ENCODE measurements at regions not wholly inside any gene's neighbourhood (a gene's known extent, or its start where the extent isn't known, plus 50 kb on each side); places are given as distances from the start of the nearest gene placed in this dataset.

DNA sequence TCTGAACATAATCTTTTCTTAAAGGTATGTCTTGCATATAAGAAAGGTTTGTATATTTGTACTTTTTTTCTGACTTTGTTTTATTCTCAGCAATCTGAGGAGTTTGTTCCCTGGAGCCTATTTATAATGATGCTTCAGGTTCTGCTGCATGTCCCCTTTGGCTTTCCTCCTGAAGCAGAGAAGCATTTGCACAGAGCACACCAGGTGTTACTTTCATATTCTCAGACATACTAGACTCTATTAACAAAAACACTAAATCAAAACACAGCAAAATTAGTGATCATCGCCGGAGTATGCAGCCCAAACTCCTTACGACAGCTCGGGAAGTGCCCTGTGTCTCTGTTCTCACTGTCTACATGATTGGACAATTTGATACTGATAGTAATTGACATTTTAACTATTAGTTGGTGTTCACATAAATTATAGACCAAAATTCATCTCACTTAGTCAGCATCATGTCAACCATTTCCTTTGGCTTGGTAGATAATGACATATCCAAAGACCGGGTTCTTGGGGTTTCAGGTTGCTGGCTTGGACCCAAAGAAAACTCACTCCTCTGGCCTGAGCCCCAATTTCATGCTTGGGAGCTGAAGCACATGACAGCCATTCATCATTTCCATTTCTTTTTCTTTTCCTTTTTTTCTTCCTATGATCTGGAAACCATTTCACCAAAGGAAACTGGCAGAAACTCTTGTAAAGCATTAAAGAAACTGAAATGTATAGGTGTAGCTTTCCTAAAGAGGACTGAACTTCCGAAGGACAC is 400.1 kb upstream of the NRP1 start:
- DNase-seq (ENCODE audit: low read depth) = no peak
- TF ChIP-seq, protein P1, sequence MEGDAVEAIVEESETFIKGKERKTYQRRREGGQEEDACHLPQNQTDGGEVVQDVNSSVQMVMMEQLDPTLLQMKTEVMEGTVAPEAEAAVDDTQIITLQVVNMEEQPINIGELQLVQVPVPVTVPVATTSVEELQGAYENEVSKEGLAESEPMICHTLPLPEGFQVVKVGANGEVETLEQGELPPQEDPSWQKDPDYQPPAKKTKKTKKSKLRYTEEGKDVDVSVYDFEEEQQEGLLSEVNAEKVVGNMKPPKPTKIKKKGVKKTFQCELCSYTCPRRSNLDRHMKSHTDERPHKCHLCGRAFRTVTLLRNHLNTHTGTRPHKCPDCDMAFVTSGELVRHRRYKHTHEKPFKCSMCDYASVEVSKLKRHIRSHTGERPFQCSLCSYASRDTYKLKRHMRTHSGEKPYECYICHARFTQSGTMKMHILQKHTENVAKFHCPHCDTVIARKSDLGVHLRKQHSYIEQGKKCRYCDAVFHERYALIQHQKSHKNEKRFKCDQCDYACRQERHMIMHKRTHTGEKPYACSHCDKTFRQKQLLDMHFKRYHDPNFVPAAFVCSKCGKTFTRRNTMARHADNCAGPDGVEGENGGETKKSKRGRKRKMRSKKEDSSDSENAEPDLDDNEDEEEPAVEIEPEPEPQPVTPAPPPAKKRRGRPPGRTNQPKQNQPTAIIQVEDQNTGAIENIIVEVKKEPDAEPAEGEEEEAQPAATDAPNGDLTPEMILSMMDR (IDR thresholded peaks at IDR 0.05; ENCODE audit: low read depth, low read length, missing control alignments) = no peak
- no peak overlapping the region for H3K4me3 ChIP-seq (ENCODE audit: low read depth, low read length)

DNA sequence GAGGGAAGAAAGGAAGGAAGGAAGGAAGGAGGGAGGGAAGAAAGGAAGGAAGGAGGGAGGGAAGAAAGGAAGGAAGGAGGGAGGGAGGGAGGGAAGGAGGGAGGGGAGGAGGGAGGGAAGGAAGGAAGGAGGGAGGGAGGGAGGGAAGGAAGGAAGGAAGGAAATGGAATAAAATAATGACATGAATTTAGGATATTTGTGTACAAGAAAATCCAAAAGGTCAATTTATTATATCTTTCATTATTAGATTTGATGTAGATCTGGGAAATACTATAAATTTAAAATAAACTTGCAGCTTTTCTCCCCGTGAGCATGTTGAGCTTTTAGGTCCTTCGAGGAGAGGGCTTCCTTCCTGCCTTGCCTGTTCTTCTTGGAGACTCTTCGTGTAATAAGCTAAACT is 398.6 kb upstream of the NRP1 start:
- H3K4me3 ChIP-seq (ENCODE audit: low read depth, low read length) = no peak overlapping the region
- DNase-seq (ENCODE audit: low read depth) = no peak
- TF ChIP-seq, protein P1 (IDR thresholded peaks at IDR 0.05; ENCODE audit: low read depth, low read length, missing control alignments) = no peak

DNA sequence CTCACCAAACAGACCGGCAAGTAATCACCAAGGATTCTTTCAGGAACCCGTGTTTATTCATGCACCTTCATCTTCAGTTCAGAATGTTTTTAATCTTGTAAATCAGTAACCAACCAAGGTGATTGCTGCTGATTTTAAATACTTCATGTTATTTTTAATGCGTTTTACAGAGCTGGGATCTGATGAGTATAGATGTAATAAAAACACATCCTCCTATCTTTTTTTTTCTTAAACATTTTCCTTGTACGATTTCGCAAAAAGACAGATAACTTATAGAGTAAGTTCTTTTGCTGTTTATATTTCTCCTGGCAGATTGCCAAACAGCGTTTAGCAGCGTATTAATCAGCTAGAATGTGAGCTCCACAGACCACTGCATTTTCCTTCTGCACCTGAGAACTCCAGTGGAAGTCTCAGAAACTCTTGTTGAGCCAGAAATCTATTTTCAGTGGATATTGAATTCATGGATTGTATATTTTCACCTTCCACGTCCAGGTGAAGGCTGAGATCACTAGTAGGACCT is 397.8 kb upstream of the NRP1 start:
- no peak overlapping the region for H3K4me3 ChIP-seq (ENCODE audit: low read depth, low read length)
- no peak for DNase-seq (ENCODE audit: low read depth)
- TF ChIP-seq, protein P1 (IDR thresholded peaks at IDR 0.05; ENCODE audit: low read depth, low read length, missing control alignments) = no peak

DNA sequence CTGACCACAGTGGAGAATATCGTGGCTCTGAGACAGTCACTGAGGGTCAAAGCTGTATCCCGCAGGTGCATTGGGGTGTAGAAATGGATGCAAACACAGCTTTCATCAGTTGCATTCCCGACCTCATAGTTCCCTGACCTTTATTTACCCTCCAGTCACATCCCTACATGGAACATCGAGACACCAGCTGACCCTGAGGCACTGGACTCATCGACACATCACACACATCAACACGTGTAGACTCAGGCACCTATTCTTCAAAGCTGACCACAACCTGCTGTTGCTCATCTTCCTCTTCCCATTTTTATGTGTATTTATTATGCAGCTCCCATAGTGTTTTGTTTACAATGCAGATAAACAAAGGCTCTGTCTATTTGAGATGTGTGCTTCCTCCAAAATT is 396.9 kb upstream of the NRP1 start:
- TF ChIP-seq, protein P1 (IDR thresholded peaks at IDR 0.05; ENCODE audit: low read depth, low read length, missing control alignments) = no peak
- no peak for DNase-seq (ENCODE audit: low read depth)
- H3K4me3 ChIP-seq (ENCODE audit: low read depth, low read length) = no peak overlapping the region

DNA sequence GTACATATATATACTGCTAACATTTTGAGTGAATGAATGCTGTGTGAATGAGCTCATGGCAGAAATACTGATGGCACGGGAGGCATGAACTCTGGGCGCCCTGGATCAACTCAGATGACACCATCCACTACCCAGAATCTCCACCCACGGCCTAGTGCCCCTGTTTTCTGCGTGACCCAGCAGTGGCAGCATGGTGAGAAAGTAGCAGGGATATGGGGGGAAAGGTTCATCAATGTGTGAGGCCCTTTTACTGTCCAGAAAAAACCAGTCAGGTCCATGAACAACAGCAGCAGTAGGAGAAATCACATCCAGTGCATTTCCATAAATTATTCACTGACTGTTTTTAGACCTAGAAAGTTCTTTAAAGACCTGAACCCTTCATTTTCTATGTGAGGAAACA is 391.0 kb upstream of the NRP1 start:
- no peak overlapping the region for H3K4me3 ChIP-seq (ENCODE audit: low read depth, low read length)
- TF ChIP-seq, protein P1 (IDR thresholded peaks at IDR 0.05; ENCODE audit: low read depth, low read length, missing control alignments) = no peak
- DNase-seq (ENCODE audit: low read depth) = no peak

DNA sequence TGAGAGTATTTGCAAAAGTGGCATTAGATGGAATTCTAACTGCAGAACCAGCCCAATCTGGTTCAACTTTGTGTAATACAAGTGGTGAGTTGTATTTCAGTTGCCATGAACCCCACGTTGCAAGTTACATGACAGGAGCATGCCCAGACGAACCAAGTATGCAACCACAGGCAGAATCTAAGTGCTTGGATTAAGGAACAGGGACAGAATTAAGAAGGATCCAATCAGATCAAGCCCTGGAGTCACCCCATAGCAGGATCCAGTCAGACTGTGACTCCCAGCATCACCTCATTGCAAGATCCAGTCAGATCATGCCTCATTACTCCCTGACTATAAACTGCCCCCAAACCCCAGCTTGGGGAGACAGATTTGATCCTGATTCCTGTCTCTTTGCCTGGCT is 388.7 kb upstream of the NRP1 start:
- TF ChIP-seq, protein P1 (IDR thresholded peaks at IDR 0.05; ENCODE audit: low read depth, low read length, missing control alignments) = no peak
- no peak overlapping the region for H3K4me3 ChIP-seq (ENCODE audit: low read depth, low read length)
- DNase-seq (ENCODE audit: low read depth) = no peak

DNA sequence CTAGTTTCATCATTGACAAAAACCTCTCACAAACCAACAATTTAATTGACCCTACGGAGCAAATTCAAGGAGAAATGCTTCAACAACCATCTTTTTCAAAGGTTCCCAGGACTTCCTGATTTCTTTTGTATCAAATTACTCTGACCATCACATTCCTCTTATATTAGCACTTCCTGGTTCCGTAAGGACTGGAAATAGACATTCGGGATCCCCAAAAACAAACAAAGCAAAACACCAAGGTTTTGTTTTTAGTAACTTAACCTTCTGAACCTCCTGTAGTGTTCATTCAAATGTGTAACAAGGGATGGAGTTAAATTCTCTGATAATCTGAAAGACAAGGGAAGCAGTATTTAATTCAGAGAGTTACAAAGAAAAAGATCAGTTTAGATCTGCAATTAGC is 387.6 kb upstream of the NRP1 start:
- no peak for DNase-seq (ENCODE audit: low read depth)
- H3K4me3 ChIP-seq (ENCODE audit: low read depth, low read length) = no peak overlapping the region
- TF ChIP-seq, protein P1 (IDR thresholded peaks at IDR 0.05; ENCODE audit: low read depth, low read length, missing control alignments) = no peak
